ENCODE measurements at regions not wholly inside any gene's neighbourhood (a gene's known extent, or its start where the extent isn't known, plus 50 kb on each side); places are given as distances from the start of the nearest gene placed in this dataset.
"Not testable (repeated sequence)": the region's sequence is repeated elsewhere in the genome, so short reads cannot be mapped to it uniquely, and the experiment has no call there.

DNA sequence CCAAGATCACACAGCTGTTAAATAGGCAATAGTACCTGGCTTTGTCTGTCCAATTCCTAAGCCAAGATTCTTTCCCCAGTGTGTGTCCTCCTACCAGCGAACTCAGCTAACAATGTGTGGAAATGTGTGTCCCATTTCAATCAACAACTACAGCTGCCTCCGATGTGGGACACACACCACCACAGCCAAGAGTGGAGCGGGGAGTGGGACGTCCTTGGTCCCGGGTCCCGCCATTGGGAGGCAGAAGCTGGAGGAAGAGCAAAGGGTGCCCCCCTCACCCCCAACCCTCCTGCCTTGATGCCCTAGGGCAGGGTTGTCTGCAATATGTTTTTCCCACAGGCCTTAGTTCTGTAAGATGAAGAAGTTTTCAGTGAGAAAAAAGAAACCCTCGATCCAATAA lies 265.4 kb upstream of the RAB4A start:
- Histone ChIP-seq H3K4me3 (ENCODE audit: low read length) (no peak overlapping the region), H3K27ac (ENCODE audit: low read length) (no peak overlapping the region), H3K4me1 (ENCODE audit: control insufficient read depth, insufficient read depth, low read length) (peaks cover 3% of the 10 kb centered on the region), H3K27me3 (ENCODE audit: control insufficient read depth, insufficient read depth, low read length) (no peaks in the 10 kb centered on the region), H3K9me3 (ENCODE audit: control insufficient read depth, insufficient read depth, low read length) (no peaks in the 10 kb centered on the region), H3K36me3 (ENCODE audit: control insufficient read depth, insufficient read depth, low read length) (no peaks in the 10 kb centered on the region)
- Mint-ChIP-seq H3K36me3 (no peaks in the 10 kb centered on the region), H3K9me3 (no peaks in the 10 kb centered on the region), H3K4me3 (no peak overlapping the region), H3K4me1 (peaks cover 6 to 7% of the 10 kb centered on the region in 2 donors), H3K27ac (no peak overlapping the region), H3K27me3 (ENCODE audit: low read depth in 2 of 2) (peaks cover 0 to 2% of the 10 kb centered on the region in 2 donors)
- ATAC-seq (no peak), DNase-seq (no peak)
- intact Hi-C loops (cut with micrococcal nuclease): no loop called here
- TF ChIP-seq, protein P1, sequence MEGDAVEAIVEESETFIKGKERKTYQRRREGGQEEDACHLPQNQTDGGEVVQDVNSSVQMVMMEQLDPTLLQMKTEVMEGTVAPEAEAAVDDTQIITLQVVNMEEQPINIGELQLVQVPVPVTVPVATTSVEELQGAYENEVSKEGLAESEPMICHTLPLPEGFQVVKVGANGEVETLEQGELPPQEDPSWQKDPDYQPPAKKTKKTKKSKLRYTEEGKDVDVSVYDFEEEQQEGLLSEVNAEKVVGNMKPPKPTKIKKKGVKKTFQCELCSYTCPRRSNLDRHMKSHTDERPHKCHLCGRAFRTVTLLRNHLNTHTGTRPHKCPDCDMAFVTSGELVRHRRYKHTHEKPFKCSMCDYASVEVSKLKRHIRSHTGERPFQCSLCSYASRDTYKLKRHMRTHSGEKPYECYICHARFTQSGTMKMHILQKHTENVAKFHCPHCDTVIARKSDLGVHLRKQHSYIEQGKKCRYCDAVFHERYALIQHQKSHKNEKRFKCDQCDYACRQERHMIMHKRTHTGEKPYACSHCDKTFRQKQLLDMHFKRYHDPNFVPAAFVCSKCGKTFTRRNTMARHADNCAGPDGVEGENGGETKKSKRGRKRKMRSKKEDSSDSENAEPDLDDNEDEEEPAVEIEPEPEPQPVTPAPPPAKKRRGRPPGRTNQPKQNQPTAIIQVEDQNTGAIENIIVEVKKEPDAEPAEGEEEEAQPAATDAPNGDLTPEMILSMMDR (IDR thresholded peaks at IDR 0.05): no peak
- 90% methylated on average over 7 of the region's 7 CpGs for WGBS (ENCODE audit: insufficient coverage)

DNA sequence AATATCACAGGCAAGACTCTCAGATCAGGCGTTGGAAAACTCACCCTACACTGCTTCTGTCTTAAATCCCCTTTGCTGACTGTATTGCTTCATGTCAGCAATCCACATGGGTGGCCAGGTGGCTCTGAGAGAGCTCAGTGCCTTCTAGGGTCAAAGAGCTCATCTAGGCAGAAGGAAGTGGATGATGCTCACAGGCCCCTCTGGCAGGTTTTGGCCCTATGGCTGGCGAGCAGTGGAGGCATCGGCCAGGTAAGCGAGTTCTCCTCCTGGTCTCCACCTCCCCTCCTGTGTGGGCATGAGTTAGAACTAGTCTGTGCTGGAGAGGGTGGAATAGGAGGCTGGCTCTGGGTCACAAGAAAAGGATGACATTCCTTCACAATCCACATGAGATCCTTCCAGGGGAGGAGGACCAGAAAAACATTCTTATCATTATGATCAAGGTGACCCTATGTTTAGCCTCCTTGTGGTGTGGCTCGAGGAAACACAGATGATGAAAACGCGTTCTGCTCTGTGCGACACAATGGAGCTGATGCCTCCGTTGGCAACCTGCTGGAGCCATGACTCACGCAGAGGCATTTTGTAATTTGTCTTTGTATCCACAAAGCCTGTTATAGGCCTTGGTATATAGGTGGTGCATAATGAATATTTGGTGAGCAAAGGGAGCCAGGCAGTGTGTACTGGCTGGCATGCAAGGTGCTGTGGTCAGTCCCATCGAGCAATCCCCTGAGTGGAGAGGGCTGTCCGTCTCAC lies 264.6 kb upstream of the RAB4A start:
- 76% methylated on average over 12 of the region's 12 CpGs for WGBS (ENCODE audit: insufficient coverage)
- no peaks in the 10 kb centered on the region for H3K9me3 Mint-ChIP-seq
- H3K4me3 Mint-ChIP-seq: no peak overlapping the region
- H3K27me3 Mint-ChIP-seq (ENCODE audit: low read depth in 2 of 2): peaks cover 0 to 2% of the 10 kb centered on the region in 2 donors
- TF ChIP-seq, protein P1 (IDR thresholded peaks at IDR 0.05): no peak
- H3K36me3 ChIP-seq (ENCODE audit: control insufficient read depth, insufficient read depth, low read length): no peaks in the 10 kb centered on the region
- intact Hi-C loops (cut with micrococcal nuclease): no loop called here
- peaks cover 2% of the 10 kb centered on the region for H3K4me1 ChIP-seq (ENCODE audit: control insufficient read depth, insufficient read depth, low read length)
- peaks cover 6 to 7% of the 10 kb centered on the region in 2 donors for H3K4me1 Mint-ChIP-seq
- H3K27ac Mint-ChIP-seq: no peak overlapping the region
- no peaks in the 10 kb centered on the region for H3K27me3 ChIP-seq (ENCODE audit: control insufficient read depth, insufficient read depth, low read length)
- DNase-seq (no peak), ATAC-seq (no peak)
- no peaks in the 10 kb centered on the region for H3K36me3 Mint-ChIP-seq
- no peak overlapping the region for H3K4me3 ChIP-seq (ENCODE audit: low read length)
- H3K27ac ChIP-seq (ENCODE audit: low read length): no peak overlapping the region
- no peaks in the 10 kb centered on the region for H3K9me3 ChIP-seq (ENCODE audit: control insufficient read depth, insufficient read depth, low read length)

DNA sequence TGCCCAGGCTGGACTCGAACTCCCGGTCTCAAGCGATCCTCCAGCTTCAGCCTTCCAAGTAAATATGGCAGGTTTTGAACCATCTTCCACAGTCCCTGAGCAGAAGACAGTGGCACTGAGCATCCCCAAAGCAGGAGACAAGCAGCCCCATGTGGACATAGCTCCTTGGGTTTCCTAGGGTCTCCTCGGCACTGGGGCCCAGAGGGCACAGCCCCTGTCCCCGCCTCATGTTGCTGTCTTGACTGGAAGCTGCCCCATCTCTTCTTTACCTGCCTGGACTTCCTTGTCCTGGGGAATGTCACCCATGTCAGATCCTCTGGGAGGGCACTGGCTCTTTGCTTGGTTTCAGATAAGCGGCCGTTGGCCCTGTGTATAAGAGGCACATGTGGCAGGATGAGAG lies 263.7 kb upstream of the RAB4A start:
- Histone ChIP-seq H3K36me3 (ENCODE audit: control insufficient read depth, insufficient read depth, low read length) (no peaks in the 10 kb centered on the region), H3K4me1 (ENCODE audit: control insufficient read depth, insufficient read depth, low read length) (no peaks in the 10 kb centered on the region), H3K27me3 (ENCODE audit: control insufficient read depth, insufficient read depth, low read length) (no peaks in the 10 kb centered on the region), H3K9me3 (ENCODE audit: control insufficient read depth, insufficient read depth, low read length) (no peaks in the 10 kb centered on the region), H3K27ac (ENCODE audit: low read length) (no peak overlapping the region), H3K4me3 (ENCODE audit: low read length) (no peak overlapping the region)
- no peak for DNase-seq
- H3K4me1 Mint-ChIP-seq: peaks cover 10 to 12% of the 10 kb centered on the region in 2 donors
- no peaks in the 10 kb centered on the region for H3K9me3 Mint-ChIP-seq
- 95% methylated on average over 7 of the region's 7 CpGs for WGBS (ENCODE audit: insufficient coverage)
- no peaks in the 10 kb centered on the region for H3K36me3 Mint-ChIP-seq
- no peaks in the 10 kb centered on the region for H3K27me3 Mint-ChIP-seq (ENCODE audit: low read depth in 2 of 2)
- intact Hi-C loops (cut with micrococcal nuclease): no loop called here
- TF ChIP-seq, protein P1 (IDR thresholded peaks at IDR 0.05): no peak
- no peak overlapping the region for H3K27ac Mint-ChIP-seq
- no peak overlapping the region for H3K4me3 Mint-ChIP-seq
- no peak for ATAC-seq

DNA sequence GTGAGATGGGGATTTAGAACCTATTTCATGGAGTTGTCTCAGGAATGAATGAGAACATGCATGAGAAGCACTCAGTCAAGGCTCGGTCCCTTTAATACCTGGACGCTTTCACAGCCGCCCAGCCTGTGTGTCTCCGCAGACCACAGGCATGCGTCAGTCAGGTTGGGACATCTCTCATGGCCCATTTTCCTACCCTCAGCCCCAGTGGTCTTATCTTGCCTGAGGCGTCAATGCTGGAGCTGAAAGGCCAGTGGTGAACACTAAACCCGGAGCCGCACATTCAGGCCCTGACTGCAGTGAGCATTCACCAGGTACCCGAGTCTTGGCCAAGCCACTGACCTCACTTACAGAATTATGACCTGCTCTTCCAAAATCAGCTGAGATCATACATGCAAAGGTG lies 263.2 kb upstream of the RAB4A start:
- H3K9me3 Mint-ChIP-seq: no peaks in the 10 kb centered on the region

DNA sequence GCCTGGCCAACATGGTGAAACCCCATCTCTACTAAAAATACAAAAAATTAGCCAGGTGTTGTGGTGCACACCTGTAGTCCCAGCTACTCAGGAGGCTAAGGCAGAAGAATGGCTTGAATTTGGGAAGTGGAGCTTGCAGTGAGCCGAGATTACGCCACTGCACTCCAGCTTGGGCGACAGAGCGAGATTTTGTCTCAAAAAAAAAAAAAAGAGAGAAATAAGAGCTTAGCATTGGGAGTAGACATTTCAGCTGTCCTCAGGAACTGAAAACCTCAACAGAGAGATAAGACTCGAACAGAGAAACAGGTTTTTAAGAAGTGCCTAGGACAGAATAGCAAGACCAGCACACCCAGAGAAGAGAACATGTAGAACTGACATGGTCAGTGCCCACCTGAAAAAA lies 262.6 kb upstream of the RAB4A start:
- ATAC-seq; H3K36me3 Mint-ChIP-seq; H3K27ac Mint-ChIP-seq; H3K9me3 Mint-ChIP-seq; H3K27ac ChIP-seq (ENCODE audit: low read length); DNase-seq; H3K27me3 ChIP-seq (ENCODE audit: control insufficient read depth, insufficient read depth, low read length); H3K4me1 ChIP-seq (ENCODE audit: control insufficient read depth, insufficient read depth, low read length); H3K4me3 Mint-ChIP-seq; H3K36me3 ChIP-seq (ENCODE audit: control insufficient read depth, insufficient read depth, low read length); intact Hi-C loops (cut with micrococcal nuclease); H3K4me3 ChIP-seq (ENCODE audit: low read length); H3K27me3 Mint-ChIP-seq (ENCODE audit: low read depth in 2 of 2); H3K9me3 ChIP-seq (ENCODE audit: control insufficient read depth, insufficient read depth, low read length): not testable (repeated sequence)
- WGBS (ENCODE audit: insufficient coverage): 55% methylated on average over 5 of the region's 5 CpGs
- peaks cover 11 to 13% of the 10 kb centered on the region in 2 donors for H3K4me1 Mint-ChIP-seq

More for the DNA sequence above, 263.2 kb upstream of the RAB4A start:
- Histone ChIP-seq H3K36me3 (ENCODE audit: control insufficient read depth, insufficient read depth, low read length) (no peaks in the 10 kb centered on the region), H3K4me1 (ENCODE audit: control insufficient read depth, insufficient read depth, low read length) (no peaks in the 10 kb centered on the region), H3K27me3 (ENCODE audit: control insufficient read depth, insufficient read depth, low read length) (no peaks in the 10 kb centered on the region), H3K27ac (ENCODE audit: low read length) (no peak overlapping the region), H3K9me3 (ENCODE audit: control insufficient read depth, insufficient read depth, low read length) (no peaks in the 10 kb centered on the region), H3K4me3 (ENCODE audit: low read length) (no peak overlapping the region)
- Mint-ChIP-seq H3K4me1 (peaks cover 11 to 13% of the 10 kb centered on the region in 2 donors), H3K27ac (no peak overlapping the region), H3K27me3 (ENCODE audit: low read depth in 2 of 2) (no peaks in the 10 kb centered on the region), H3K36me3 (no peaks in the 10 kb centered on the region), H3K4me3 (no peak overlapping the region)
- intact Hi-C loops (cut with micrococcal nuclease): no loop called here
- TF ChIP-seq, protein P1 (IDR thresholded peaks at IDR 0.05): no peak
- DNase-seq (no peak), ATAC-seq (no peak)
- 93% methylated on average over 9 of the region's 9 CpGs for WGBS (ENCODE audit: insufficient coverage)
